ENCODE measurements at regions not wholly inside any gene's neighbourhood (a gene's known extent, or its start where the extent isn't known, plus 50 kb on each side); places are given as distances from the start of the nearest gene placed in this dataset.
A peak's percentile ranks its signal among the peaks of the same experiment; 100 is the strongest.

DNA sequence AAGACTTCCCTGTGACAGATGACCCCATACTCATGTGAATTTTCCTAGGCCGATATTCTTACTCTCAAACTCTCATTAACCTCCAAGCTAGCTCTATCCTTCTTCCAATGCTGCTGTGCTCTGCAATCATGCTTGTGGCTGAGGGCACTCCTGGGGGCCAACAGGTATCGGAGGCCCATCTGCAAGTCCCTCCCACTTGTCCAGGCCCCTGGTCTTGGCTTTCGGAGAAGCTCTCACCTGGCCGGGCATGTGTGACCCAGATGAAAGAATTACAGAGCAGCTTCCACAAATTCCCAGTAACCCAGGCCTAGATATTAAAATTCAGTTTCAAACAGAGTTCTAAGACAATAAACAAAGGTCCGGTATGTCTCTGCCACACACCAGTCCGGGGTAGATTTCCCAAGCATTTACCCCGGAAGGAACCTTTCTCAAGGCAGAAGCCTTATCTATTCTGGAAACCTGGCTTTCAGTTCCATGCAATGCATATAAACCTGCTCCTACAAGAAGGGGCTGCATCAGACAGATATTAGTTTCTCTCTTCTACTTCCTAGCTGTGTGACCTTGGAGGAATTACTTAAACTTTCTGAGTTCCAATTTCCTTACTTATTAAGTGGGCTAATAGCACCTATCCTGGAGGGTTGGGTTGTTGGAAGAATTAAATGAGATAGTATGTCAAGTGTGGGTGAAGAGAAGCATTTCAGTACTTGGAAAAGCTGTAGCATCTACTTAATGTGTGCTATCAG is 270.8 kb downstream of the PTTG2 start:
- DNase-seq, result no peak

DNA sequence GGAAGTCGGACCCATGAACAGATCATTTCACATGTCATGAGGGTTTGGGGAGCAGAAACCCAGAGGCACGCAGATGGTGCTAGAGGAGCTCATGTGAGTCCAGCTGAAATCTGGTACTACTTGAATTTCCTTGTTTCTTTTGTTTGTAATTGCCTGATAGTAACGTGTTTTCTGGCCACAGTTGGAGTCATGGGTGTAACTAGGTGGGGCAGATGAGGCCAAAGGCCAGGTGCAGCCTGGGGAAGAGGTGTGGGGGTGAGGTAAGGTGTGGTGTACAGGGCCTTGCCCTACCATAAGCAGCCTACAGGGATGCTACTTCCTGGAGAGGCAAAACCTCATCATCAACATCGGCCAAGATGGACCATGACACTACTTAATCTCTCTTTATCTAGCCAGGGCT is 271.4 kb downstream of the PTTG2 start:
- no peak for DNase-seq

DNA sequence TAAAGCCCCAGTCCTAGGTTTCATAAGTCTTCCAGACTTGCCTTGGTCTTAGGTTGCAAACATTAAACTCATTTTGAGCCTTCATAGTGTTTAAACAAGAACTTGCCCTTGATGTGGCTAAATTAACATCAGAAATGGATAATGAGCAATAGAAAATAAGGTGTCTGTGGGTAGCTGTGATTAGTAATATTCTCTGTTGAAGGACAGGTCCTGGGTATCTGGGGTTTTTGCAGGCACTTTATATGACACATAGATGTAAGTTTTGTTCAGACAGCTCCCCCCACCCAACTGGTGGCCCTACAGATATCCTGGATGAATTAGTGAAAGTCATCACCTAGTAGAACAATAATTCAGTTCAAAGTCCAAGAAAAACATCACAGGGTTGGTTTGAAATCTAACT is 272.5 kb downstream of the PTTG2 start:
- no peak for DNase-seq

DNA sequence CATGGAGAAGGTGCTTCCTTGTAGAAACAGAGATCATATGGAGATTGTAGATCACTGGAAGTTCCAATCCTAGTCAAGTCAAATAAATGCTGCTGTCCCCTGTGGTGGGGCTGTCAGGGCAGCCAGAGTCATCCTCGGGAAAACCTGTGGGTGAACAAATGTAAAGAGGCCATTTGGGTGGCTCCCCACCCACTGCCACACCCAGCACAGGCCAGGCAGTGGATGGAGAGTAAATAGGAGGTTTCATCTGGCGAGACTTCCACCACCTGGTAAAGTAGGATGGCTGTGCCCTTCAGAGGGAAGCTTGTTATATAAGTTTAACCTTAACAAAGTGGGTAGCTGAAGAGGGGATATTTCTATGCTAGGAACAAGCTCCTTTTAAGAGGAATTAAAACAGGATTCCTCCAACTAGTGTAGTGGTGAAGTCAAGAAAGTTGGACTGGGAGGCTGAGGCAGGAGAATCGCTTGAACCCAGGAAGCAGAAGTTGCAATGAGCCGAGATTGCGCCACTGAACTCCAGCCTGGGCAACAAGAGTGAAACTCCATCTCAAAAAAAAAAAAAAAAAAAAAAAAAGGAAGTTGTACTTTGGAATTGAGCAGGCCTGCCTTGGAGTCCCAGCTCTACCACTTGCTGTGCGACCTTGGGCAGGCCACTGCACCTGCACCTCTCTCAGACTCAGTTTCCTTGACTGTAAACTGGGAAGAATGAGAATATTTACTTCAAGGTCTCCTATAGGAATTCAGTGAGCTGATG is 273.7 kb downstream of the PTTG2 start:
- no peak for DNase-seq

DNA sequence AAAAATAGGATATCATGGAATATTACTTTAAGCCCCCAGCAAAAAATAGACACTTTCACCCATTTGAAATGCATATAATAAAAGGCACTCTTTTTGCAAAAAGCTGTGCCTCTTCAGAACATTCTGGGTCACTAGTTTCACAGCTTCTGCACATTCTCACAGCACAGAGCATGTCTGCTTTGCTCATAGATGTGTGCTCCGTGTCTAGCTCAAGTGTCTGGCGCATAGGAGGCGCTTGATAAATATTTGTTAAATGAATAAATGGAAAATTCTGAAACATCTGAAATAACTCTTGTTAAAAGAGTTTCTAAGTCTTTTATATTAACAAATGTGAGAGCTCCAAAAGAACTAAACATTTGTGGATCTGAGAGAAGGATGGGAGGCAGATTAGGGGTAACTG is 275.2 kb downstream of the PTTG2 start:
- DNase-seq, result no peak

DNA sequence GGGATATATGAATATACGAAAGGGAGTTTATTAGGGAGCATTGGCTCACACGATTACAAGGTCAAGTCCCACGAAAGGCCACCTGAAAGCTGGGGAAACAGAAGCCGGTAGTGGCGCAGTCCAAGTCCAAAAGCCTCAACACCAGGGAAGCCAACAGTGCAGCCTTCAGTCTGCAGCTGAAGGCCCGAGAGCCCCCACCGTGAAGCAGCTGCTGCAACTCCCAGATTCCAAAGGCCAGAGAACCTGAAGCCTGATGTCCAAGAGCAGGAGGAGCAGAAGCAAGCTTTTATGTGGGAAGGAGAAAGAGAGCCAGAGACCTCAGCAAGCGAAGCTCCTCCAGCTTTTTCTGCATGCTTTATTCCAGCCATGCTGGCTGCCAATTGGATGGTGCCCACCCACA is 275.8 kb downstream of the PTTG2 start:
- DNase-seq, result no peak

DNA sequence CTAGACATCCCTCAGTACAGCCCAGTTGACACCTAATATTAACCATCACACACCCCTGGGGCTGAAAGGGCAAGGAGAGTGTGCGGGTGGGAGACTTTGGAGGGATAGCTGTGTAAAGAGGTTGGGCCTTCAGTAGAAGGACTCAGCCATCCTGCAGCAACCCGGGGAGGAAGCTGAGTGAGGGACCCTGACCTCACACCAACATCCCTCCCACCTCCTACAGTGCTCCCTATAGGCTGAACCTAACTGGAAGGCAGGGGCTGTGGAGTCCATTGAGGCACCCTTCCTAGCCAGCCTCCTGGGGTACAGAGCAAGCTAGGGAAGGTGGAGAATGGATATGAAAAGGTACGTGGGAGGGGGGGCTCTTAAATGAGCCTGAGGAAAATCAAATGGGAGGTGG is 276.3 kb downstream of the PTTG2 start:
- no peak for DNase-seq

DNA sequence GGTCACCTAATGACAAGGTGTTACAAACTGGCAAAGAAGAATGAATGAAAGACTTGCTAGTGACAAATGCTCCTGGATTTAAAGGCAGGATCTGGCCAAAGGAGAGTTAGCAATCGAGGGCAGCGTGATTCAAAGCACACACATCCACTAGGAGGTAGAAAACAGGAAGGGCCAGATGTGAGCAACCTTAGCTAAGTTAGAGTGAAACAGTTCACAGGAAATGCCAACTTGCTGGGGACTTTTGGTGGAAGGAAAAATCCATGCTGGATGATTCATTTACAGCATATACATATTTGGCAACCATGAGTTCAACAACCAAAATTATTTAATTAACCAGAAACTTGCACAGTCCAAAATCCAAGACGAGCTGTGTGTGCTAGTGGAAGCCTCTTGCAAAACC is 276.9 kb downstream of the PTTG2 start:
- no peak for DNase-seq

DNA sequence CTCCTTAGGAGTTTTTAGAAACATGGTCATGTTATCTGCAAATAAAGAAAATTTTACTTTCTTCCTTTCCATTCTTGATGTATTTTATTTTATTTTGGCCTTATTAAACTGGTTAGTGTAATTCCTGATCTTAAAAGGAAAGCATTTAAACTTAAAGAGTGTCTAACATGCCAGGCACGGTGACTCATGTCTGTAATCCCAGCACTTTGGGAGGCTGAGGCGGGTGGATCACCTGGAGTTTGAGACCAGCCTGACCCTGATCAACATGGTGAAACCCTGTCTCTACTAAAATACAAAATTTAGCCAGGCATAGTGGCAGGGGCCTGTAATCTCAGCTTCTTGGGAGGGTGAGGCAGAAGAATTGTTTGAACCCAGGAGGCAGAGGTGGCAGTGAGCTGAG is 281.3 kb downstream of the PTTG2 start:
- DNase-seq, result no peak

DNA sequence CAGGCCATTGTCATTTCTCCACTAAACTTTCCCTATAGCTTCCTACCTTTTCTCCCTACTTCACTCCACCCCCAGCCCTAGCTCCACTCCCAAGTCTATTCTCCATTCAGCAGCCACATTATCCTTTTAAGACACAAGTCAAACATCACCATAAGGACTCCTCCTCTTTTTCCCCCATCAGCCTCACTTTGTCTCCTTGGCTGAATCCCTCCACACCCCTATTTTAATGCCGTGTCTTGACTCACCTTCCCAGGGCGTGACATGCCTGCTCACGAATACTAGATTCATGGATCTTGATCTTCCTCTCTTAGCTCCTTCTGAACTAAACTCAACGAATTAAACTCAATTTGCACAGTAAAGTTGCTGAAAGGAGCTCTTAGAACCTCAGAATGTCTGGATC is 281.9 kb downstream of the PTTG2 start:
- no peak for DNase-seq

DNA sequence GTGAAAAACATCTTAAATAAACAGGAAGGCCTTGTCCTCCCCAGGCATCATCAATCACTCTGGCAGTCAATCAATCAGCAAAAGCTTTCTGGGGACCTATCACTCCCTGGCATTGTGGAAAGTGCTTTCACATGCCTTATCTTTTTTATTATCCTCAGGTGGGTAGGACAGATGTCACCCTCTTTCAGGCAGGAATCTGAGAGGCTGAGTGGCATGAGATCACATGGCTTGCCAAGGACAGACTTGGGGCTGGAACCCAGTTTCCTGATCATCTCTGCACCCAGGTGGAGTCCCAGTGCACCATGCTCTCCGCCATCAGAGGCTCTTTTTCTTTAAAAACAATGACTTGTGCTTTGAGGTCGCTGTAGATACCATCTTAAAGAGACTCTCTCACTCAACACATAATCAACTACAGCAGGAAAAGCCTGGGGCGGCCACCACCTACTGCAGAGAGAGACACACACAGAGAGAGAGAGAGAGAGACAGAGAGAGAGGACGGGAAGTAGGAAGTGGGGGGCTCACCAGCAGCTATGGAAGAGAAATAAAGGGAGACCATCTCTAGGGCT is 282.7 kb downstream of the PTTG2 start:
- no peak for DNase-seq

DNA sequence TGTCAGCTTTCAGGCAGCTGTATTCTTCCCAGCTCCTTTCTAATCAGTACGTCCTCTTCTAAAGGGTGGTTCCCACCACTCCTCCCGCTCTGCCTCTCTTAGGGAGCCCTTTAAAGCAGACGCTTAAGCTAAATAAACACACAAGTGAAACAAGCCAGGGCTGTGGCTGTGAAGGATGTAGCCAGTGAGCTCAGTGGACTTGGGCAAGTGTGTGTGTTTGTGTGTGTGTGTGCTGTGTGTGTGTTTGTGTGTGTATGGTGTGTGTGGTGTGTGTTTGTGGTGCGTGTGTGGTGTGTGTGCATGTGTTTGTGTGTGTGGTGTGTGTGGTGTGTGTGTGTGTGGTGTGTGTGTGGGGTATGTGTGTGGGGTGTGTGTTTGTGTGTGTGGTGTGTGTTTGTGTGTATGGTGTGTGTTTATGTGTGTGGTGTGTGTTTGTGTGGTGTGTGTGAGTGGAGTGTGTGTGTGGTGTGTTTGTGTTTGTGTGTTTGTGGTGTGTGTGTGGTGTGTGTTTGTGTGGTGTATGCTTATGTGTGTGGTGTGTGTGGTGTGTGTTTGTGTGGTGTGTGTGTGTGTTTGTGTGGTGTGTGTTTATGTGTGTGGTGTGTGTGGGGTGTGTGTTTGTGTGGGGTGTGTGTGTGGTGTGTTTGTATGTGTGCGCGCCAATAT is 283.3 kb downstream of the PTTG2 start:
- no peak for DNase-seq

DNA sequence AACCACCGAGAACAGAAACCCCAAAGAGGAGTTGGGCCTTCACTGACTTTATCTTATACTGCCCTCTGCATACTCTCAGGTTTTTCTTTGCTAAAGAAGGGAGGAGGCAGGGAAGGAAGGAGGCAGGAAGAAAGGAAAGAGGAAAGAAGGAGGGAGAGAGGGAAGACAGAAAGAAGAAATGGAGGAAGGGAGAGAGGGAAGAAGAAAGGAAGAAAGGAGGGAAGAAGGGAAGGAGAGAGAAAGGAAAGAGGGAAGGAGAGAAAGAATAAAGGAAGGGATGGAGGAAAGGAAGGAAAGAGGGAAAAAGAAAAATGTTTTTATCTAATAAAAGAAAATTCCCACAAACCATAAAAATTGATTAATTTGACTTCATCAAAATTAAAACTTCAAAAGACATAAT is 294.6 kb downstream of the PTTG2 start:
- DNase-seq, result no peak

DNA sequence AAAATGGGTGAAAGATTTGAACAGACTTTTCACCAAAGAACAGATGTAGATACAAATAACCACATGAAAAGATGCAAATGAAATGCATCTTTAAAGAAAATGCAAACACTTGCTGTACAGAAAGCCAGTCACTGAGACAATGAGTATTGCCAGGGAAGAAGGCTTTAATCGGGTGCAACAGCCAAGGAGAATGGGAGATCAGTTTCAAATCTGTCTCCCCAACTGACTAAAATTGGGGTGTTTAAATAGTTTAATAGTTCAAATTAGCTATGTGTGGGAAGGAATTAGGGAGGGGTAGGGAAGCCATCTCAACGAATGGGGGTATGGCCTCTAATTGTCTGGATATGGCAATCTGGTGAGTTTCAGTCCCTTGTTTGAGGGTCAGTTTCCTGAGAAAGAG is 295.4 kb downstream of the PTTG2 start:
- DNase-seq, result no peak

DNA sequence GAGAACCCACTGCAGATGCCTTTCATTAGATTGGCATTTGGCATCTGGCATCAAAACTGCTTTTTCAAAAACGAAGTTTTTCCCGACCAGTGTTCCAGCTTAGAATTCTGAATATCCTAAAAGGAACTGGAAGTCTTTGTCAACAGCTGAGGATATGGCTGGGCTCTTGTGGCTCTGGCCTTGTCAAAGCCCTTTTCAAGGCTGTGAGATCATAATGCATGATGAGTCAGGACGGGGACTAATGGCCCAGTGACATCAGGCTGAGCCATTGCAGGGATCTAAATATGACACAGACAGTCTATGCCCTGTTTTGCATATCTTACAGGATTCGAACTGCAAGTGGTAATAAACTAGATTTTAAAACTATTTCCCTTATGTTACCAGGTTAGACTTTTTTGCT is 306.4 kb downstream of the PTTG2 start:
- DNase-seq, result peak; percentile 32

DNA sequence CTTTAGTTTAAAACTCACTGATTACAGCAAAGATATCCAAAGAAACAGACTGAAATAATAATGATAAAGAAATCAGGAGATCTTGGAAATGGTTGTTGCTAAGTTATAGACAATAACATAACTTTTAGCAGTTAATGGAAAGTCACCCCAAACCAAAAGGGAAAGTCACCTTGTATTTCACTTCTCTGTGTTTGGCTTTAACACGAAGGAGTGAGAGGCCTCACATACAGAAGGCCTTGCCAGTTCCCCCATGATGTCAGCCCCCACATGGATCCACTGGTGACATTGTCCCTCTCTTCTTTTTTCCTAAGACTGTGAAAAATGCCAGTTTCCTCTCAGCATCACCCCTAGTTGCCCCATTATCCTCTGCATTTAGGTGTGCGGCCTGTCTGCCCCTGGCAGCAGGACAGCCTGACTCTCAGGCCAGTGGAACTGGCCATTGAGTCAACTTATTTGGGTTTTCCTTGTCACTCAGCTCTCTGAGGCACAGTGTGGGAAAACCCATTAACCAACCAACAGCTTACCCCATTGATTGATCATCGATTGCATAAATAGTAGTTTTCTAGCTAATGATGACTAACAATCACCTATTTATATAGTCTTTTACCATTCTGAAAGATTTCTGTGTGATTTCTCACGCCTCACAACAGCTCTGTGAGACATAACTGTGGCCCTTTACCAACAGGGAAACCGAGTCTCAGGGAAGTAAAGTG is 308.1 kb downstream of the PTTG2 start:
- no peak for DNase-seq

DNA sequence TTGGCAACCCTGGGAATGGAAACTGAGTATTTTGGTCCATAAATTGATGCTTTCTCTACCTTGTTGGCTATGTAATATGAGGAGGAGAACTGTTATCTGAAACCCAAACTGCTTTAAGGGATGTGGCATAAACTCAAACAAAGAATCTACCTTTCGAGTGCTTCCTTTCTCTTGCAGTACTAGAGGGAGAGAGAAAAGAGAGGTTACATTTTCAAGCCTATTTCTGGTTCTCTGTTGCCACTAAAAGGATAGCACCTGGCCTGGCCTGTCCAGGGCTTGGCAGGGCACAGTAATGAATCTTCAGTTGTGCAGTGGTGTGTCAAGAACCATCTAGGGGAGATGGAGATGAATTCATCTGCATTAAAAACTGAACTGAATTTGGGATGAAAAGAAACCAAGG is 308.6 kb downstream of the PTTG2 start:
- no peak for DNase-seq

DNA sequence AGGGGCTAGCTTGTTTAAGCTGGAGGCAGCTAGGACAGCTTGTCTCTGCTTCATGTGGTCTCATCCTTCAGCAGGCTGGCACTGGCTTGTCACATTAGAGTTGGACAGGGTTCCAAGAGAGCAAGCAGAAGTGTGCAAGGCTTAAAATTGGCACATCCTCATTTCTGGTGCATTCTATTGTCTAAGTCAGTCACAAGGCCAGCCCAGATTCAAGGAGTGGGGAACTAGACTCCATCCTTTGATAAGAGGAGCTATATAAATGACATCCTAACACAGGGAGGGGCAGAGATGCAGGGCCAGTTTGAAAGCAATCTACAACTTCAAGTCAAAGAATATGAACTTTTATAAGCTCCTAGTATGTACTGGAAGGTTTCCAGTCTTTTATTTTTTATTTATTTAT is 313.2 kb downstream of the PTTG2 start:
- no peak for DNase-seq

DNA sequence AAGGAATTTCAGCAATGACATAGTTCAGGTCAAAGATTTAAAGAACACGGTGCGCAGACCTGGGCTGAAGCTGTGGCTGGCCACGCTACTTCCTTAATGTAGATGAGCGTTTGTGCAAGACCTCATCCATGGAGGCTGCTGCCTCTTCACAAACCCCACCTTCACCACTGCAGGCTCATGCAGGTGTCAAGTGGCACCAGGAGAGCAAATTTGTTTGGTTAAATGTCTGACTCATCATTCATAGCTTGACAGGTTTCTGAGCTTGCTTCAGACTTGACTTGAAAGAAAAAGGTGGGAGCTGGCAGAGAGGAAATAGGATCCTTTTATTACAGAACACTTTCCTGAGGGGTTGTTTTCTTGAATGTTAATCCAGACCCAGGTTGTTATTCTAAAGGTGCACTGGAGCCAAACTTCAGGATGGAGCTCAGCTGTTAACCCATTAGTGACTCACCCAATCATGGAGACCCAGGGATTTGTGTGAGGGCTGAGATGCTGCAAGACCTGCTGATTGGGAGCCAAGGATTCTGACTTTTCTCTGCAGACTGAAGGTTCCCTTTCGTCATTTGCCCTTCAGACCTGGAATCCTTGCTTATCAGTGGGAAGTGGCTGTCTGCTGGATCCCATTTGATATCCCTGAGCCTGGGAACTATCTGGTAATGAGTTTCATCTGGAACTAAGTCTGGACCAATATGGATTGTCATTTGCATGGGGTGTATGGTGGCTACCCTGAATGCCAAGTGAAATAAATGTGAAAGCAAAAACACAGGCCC is 315.3 kb downstream of the PTTG2 start:
- no peak for DNase-seq

DNA sequence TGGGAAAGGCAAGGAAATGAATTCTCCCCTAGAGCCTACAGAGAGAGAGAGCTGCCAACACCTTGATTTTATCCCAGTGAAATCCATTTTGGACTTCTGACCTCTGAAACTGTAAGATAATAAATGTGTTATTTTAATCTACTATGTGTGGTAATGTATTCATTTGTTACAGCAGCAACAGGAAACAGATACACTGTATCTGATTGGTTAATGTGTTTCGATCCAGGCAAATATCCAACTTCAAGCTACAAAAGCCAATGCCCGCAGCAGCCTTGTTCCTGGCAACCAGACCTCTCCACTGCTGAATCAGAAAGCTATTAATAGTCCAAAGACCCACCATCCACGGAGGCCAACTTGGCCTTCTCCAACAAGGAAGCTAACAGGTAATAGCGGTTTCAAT is 318.1 kb downstream of the PTTG2 start:
- DNase-seq, result no peak

DNA sequence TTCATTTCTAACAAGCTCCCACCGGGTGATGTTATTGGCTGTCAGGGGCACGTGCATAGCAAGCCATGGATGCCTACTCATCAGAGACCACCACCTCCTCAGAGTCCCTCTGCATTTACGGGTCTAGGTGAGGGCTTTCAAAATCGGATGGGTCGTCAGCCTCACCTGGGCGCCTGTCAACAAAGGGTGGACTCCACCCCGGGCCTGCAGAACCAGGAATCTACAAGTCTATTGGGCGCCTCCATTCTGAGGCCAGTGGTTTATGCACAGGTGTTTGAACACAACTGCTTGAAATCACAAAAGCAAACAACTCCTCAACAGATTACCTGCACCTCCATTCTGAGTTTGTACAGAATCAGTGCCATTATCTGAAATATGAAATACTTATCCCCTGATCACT is 318.9 kb downstream of the PTTG2 start:
- no peak for DNase-seq

DNA sequence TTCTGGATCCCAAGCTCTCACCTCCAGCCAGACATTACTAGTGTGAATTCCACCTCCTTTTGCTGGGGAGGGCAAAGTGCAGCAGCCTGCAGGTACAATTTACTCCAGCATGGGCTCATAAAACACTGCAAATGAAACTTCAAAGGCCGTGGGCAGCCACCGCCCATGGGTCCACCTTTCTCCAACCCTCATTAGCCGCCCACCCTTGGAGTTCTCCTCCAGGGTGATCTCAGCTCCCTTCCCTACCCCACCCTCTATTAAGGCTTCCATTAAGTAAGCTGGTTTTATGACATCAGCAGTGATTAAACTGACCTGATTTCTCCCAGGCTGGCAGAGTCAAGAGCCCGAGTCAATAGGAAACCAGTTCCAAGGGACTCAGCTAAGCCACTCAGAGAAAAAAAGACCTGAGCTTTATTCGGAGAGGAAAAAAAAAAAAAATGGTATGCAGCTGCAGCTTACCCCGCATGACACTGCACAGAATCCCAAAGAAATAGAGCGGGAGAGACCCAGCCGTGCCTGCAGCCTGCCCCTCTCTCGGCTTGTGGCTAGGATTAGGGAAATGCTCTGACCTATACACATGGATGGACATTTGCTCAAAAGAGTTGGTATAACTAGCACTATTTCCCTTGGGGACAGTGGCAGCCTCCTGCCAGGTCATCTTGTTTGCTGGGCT is 319.6 kb downstream of the PTTG2 start:
- DNase-seq, result no peak
